ENCODE measurements at regions not wholly inside any gene's neighbourhood (a gene's known extent, or its start where the extent isn't known, plus 50 kb on each side); places are given as distances from the start of the nearest gene placed in this dataset.

DNA sequence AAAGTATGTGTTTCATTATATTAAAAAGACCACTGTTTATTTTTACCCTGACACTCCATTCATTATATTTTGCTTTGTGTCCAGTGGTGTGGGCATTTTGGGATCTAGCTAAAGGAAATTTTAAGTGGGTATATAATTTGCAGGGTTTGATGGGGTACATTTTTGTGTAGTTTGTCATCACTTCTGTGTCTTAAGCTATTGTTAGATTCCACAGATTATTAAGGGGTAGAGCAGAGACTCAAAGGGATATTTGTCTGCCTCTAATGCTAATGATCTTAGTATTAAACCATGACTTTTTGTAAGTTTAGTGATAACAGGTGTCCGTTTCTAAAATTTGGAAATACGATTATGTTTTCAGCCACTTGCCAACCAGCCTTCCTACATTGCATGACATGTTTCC lies 731.6 kb downstream of the BRINP1 start:
- TF ChIP-seq, protein P1, sequence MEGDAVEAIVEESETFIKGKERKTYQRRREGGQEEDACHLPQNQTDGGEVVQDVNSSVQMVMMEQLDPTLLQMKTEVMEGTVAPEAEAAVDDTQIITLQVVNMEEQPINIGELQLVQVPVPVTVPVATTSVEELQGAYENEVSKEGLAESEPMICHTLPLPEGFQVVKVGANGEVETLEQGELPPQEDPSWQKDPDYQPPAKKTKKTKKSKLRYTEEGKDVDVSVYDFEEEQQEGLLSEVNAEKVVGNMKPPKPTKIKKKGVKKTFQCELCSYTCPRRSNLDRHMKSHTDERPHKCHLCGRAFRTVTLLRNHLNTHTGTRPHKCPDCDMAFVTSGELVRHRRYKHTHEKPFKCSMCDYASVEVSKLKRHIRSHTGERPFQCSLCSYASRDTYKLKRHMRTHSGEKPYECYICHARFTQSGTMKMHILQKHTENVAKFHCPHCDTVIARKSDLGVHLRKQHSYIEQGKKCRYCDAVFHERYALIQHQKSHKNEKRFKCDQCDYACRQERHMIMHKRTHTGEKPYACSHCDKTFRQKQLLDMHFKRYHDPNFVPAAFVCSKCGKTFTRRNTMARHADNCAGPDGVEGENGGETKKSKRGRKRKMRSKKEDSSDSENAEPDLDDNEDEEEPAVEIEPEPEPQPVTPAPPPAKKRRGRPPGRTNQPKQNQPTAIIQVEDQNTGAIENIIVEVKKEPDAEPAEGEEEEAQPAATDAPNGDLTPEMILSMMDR (IDR thresholded peaks at IDR 0.05 in 2 of 3, conservative IDR thresholded peaks at IDR 0.05 in 1 of 3; ENCODE audit: control insufficient read depth in 2 of 3, extremely low read depth in 1 of 3, insufficient read depth in 1 of 3, low read depth in 3 of 3, low read length in 3 of 3), result no peak
- TF ChIP-seq CHD2 (IDR thresholded peaks at IDR 0.05; ENCODE audit: borderline replicate concordance, low read depth, low read length) (no peak), BMI1 (IDR thresholded peaks at IDR 0.05; ENCODE audit: borderline replicate concordance) (no peak), NRF1 (conservative IDR thresholded peaks at IDR 0.05; ENCODE audit: low read depth, low read length) (no peak), EP300 (IDR thresholded peaks at IDR 0.05; ENCODE audit: borderline replicate concordance in 1 of 2, control insufficient read depth in 1 of 2, low read depth in 2 of 2, low read length in 2 of 2) (no peak), JUND (IDR thresholded peaks at IDR 0.05; ENCODE audit: low read depth, low read length) (no peak), POLR2A (IDR thresholded peaks at IDR 0.05; ENCODE audit: low read depth, low read length) (no peak)
- TF ChIP-seq, protein P2, sequence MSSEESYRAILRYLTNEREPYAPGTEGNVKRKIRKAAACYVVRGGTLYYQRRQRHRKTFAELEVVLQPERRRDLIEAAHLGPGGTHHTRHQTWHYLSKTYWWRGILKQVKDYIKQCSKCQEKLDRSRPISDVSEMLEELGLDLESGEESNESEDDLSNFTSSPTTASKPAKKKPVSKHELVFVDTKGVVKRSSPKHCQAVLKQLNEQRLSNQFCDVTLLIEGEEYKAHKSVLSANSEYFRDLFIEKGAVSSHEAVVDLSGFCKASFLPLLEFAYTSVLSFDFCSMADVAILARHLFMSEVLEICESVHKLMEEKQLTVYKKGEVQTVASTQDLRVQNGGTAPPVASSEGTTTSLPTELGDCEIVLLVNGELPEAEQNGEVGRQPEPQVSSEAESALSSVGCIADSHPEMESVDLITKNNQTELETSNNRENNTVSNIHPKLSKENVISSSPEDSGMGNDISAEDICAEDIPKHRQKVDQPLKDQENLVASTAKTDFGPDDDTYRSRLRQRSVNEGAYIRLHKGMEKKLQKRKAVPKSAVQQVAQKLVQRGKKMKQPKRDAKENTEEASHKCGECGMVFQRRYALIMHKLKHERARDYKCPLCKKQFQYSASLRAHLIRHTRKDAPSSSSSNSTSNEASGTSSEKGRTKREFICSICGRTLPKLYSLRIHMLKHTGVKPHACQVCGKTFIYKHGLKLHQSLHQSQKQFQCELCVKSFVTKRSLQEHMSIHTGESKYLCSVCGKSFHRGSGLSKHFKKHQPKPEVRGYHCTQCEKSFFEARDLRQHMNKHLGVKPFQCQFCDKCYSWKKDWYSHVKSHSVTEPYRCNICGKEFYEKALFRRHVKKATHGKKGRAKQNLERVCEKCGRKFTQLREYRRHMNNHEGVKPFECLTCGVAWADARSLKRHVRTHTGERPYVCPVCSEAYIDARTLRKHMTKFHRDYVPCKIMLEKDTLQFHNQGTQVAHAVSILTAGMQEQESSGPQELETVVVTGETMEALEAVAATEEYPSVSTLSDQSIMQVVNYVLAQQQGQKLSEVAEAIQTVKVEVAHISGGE (CRISPR knock-in tag; IDR thresholded peaks at IDR 0.05), result no peak
- TF ChIP-seq, protein P3, sequence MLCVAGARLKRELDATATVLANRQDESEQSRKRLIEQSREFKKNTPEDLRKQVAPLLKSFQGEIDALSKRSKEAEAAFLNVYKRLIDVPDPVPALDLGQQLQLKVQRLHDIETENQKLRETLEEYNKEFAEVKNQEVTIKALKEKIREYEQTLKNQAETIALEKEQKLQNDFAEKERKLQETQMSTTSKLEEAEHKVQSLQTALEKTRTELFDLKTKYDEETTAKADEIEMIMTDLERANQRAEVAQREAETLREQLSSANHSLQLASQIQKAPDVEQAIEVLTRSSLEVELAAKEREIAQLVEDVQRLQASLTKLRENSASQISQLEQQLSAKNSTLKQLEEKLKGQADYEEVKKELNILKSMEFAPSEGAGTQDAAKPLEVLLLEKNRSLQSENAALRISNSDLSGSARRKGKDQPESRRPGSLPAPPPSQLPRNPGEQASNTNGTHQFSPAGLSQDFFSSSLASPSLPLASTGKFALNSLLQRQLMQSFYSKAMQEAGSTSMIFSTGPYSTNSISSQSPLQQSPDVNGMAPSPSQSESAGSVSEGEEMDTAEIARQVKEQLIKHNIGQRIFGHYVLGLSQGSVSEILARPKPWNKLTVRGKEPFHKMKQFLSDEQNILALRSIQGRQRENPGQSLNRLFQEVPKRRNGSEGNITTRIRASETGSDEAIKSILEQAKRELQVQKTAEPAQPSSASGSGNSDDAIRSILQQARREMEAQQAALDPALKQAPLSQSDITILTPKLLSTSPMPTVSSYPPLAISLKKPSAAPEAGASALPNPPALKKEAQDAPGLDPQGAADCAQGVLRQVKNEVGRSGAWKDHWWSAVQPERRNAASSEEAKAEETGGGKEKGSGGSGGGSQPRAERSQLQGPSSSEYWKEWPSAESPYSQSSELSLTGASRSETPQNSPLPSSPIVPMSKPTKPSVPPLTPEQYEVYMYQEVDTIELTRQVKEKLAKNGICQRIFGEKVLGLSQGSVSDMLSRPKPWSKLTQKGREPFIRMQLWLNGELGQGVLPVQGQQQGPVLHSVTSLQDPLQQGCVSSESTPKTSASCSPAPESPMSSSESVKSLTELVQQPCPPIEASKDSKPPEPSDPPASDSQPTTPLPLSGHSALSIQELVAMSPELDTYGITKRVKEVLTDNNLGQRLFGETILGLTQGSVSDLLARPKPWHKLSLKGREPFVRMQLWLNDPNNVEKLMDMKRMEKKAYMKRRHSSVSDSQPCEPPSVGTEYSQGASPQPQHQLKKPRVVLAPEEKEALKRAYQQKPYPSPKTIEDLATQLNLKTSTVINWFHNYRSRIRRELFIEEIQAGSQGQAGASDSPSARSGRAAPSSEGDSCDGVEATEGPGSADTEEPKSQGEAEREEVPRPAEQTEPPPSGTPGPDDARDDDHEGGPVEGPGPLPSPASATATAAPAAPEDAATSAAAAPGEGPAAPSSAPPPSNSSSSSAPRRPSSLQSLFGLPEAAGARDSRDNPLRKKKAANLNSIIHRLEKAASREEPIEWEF (IDR thresholded peaks at IDR 0.05; ENCODE audit: insufficient replicate concordance, low read depth, low read length), result no peak

Data from GM12878 (cell line).